ENCODE measurements at regions not wholly inside any gene's neighbourhood (a gene's known extent, or its start where the extent isn't known, plus 50 kb on each side); places are given as distances from the start of the nearest gene placed in this dataset.
"Not testable (repeated sequence)": the region's sequence is repeated elsewhere in the genome, so short reads cannot be mapped to it uniquely, and the experiment has no call there.

DNA sequence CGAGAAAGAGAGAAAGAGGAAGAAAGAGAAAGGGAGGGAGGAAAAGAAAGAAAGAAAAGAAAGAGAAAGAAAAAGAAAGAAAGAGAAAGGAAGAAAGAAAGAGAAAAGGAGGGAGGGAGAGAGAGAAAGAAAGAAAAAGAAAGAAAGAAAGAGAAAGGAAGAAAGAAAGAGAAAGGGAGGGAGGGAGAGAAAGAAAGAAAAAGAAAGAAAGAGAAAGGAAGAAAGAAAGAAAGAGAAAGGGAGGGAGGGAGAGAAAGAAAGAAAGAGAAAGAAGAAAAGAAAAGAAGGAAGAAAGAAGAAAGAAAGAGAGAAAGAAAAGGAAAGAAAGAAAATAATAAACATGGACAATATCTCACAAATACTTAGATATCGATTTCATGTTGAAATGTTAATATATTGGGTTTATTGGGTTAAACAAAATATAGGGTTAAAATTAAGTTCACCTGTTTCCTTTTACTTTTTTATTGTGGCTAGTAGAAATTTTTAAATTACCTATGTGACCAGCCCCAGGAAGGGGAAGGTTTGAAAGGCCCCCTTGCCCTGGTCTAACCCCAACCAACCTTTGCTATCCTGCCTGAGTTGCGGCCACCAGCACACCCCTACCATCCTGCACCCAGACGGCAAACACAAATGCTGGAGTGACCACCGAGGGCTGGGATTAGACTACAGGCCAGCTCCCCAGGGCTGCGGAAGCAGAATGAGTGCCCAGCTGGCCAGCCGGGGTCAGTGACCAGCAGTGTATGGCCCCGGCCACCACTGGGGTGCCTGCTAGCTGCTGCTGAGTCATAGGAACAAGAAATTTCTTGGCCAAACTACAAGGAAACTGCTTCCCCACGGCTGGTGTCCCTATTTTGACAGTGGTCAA lies 81.0 kb upstream of the FGF3 start:
- no peaks in the 10 kb centered on the region for H3K27me3 ChIP-seq
- no peak overlapping the region for H3K4me3 ChIP-seq
- H3K36me3 ChIP-seq = no peaks in the 10 kb centered on the region
- H3K9me3 ChIP-seq (ENCODE audit: low read depth) = no peaks in the 10 kb centered on the region
- no peak overlapping the region for H3K27ac ChIP-seq
- TF ChIP-seq, protein P1, sequence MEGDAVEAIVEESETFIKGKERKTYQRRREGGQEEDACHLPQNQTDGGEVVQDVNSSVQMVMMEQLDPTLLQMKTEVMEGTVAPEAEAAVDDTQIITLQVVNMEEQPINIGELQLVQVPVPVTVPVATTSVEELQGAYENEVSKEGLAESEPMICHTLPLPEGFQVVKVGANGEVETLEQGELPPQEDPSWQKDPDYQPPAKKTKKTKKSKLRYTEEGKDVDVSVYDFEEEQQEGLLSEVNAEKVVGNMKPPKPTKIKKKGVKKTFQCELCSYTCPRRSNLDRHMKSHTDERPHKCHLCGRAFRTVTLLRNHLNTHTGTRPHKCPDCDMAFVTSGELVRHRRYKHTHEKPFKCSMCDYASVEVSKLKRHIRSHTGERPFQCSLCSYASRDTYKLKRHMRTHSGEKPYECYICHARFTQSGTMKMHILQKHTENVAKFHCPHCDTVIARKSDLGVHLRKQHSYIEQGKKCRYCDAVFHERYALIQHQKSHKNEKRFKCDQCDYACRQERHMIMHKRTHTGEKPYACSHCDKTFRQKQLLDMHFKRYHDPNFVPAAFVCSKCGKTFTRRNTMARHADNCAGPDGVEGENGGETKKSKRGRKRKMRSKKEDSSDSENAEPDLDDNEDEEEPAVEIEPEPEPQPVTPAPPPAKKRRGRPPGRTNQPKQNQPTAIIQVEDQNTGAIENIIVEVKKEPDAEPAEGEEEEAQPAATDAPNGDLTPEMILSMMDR (IDR thresholded peaks at IDR 0.05; ENCODE audit: low read depth, low read length) = no peak
- peaks cover 3% of the 10 kb centered on the region for H3K4me1 ChIP-seq (ENCODE audit: low read depth)
- peak in 1 of 2 donors; percentile 23 for DNase-seq (ENCODE audit: low read depth in 1 of 2, low spot score in 1 of 2)

DNA sequence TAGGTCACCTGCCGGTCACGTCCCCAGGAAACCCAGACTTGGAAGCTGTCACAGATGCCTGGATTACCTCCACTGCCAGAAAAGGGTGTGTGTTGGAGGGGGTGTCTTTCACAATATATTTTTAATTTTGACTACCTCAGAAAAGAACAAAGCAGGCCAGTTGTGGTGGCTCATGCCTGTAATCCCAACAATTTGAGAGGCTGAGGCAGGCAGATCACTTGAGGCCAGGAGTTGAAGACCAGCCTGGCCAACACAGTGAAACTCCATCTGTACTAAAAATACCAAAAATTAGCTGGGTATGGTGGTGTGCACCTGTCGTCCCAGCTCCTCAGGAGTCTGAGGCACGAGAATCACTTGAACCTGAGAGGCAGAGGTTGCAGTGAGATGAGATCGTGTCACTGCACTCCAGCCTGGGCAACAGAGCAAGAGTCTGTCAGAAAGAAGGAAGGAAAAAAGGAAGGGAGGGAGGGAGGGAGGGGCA lies 81.6 kb upstream of the FGF3 start:
- not testable (repeated sequence) for H3K4me1 ChIP-seq (ENCODE audit: low read depth); H3K27ac ChIP-seq; H3K9me3 ChIP-seq (ENCODE audit: low read depth); H3K36me3 ChIP-seq; H3K27me3 ChIP-seq; DNase-seq (ENCODE audit: low read depth in 1 of 2, low spot score in 1 of 2); H3K4me3 ChIP-seq

DNA sequence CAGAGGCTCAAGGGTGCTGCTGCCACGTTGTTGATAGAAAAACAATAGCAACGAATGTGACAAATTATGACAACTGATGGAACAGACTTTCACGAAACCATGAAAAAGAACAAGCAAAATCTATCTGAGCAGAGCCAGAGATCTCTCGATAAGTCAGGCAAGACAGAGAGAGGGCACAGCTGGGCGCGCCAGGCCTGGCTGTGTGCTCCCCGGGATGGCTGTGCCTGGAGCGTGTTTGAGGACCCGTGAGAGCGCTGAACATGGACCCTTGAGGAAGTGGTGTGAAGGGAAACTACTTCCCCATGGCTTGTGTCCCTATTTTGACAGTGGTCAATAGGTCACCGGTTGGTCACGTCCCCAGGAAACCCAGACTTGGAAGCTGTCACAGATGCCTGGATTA lies 83.1 kb upstream of the FGF3 start:
- DNase-seq (ENCODE audit: low read depth in 1 of 2, low spot score in 1 of 2) = no peak
- TF ChIP-seq, protein P1 (IDR thresholded peaks at IDR 0.05; ENCODE audit: low read depth, low read length) = no peak
- H3K36me3 ChIP-seq = no peaks in the 10 kb centered on the region
- H3K4me1 ChIP-seq (ENCODE audit: low read depth) = peaks cover 18% of the 10 kb centered on the region
- no peak overlapping the region for H3K27ac ChIP-seq
- H3K9me3 ChIP-seq (ENCODE audit: low read depth) = no peaks in the 10 kb centered on the region
- H3K4me3 ChIP-seq = no peak overlapping the region
- H3K27me3 ChIP-seq = no peaks in the 10 kb centered on the region

DNA sequence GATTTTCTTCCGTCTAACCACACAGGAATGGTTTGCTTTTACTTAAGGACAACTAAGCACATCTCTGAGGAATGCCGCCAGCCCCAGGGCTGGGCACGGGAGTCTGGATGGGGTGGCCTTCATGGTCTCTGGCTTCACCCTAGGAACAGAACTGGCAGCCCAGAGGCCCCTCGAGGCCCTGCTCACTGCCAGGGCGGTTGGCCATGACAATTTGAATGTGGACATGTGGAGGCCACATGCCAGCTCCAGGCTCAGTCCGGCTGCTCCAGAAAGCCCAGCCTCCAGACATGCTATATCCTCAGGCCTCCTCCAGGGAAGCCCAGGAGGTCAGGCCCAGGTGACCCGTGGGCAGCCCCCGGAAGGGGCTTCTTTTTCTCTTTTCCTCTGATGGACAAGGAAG lies 84.0 kb upstream of the FGF3 start:
- Histone ChIP-seq H3K27ac (no peak overlapping the region), H3K36me3 (no peaks in the 10 kb centered on the region), H3K4me3 (no peak overlapping the region), H3K4me1 (ENCODE audit: low read depth) (peaks cover 18% of the 10 kb centered on the region), H3K27me3 (no peaks in the 10 kb centered on the region), H3K9me3 (ENCODE audit: low read depth) (no peaks in the 10 kb centered on the region)
- no peak for DNase-seq (ENCODE audit: low read depth in 1 of 2, low spot score in 1 of 2)
- TF ChIP-seq, protein P1 (IDR thresholded peaks at IDR 0.05; ENCODE audit: low read depth, low read length) = no peak

DNA sequence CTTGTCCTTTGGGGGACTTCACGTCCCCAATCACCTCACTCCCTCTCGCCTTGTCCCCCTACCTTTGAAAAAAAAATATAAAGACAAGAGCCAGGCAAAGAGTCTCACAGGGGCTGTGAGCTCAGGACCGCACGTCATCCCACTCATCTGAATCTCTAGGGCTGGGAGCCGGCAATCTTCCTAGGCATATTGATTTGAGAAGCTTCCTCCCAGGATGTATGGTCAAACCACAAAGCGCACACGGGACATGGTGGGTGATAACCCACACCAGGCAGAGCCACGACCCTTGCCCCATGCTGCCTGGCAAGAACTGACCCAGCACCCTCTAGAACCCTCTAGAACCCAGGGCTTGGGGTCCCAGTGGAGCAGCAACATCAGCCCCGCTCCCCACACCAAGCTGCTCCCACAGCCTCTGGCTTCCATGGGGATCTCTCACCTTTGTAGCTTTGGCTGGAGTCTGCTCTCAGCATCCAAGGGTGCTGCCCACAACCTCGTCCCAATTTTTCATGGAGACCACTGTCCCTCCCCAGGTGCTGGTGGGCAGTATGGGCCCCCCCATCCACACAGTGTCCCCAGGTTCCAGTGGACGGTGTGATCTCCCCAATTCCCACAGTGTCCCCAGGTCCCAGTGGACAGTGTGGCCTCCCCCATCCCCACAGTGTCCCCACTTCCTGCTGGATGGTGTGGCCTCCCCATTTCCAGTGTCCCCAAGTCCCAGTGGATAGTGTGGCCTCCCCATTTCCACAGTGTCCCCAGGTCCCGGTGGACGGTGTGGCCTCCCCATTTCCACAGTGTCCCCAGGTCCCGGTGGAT lies 85.2 kb upstream of the FGF3 start:
- no peak overlapping the region for H3K27ac ChIP-seq
- no peak for DNase-seq (ENCODE audit: low read depth in 1 of 2, low spot score in 1 of 2)
- no peaks in the 10 kb centered on the region for H3K27me3 ChIP-seq
- H3K4me3 ChIP-seq = no peak overlapping the region
- H3K9me3 ChIP-seq (ENCODE audit: low read depth) = no peaks in the 10 kb centered on the region
- H3K36me3 ChIP-seq = no peaks in the 10 kb centered on the region
- TF ChIP-seq, protein P1 (IDR thresholded peaks at IDR 0.05; ENCODE audit: low read depth, low read length) = no peak
- H3K4me1 ChIP-seq (ENCODE audit: low read depth) = peaks cover 18% of the 10 kb centered on the region
